ENCODE measurements at regions not wholly inside any gene's neighbourhood (a gene's known extent, or its start where the extent isn't known, plus 50 kb on each side); places are given as distances from the start of the nearest gene placed in this dataset.
"Not testable (repeated sequence)": the region's sequence is repeated elsewhere in the genome, so short reads cannot be mapped to it uniquely, and the experiment has no call there.

DNA sequence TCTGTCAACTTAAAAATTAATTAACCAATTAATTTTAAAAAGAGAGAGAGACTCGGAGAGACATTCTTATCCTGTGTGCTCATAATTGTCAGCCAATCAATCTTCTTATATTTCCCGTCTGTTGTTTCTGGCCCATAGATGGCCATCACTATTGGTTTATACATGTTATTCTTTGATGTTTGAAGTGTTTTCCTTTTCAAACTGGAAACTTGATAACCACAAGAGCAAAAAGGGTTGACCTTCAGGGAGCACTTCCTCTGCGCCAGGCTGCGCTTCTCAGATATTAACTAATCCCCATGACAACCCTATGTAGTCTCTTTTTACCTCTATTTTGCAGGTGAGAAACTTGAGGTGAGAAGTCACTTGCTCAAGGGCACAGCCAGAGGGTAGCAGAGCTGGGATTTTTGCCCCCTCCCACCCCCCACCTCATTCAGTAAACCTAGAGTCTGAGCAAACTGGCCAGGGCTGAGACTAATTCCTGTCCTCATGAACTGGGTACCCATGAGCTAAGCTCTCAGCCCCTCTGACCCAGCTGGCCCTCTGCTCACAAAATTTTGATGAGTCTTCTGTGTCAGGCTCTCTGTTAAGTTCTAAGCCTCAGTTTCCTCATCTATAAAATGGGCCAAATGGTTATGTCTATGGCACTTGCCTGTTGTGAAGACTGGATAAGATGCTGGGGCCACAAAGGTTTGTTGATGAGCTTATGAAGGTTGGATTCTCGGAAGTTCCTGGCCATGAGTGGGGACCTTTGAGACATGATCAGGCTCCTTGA, 86.0 kb upstream of the SH3PXD2B start:
- H3K9me3 ChIP-seq: no peaks in the 10 kb centered on the region
- peaks cover 0 to 29% of the 10 kb centered on the region in 2 experiments for H3K27me3 ChIP-seq (replicated peaks in 1 of 2; ENCODE audit: control insufficient read depth in 2 of 2, extremely low read depth in 1 of 2, insufficient read depth in 2 of 2, low read length in 1 of 2)
- ChIA-PET CTCF (no interaction called here), POLR2A (interaction anchor here in 1 of 2 donors (0.6 kb wide), 1 partner anchor 409 kb away, joined by 4 read pairs; no protein-coding TSS in a partner anchor)
- Mint-ChIP-seq H3K9me3 (no peaks in the 10 kb centered on the region), H3K27me3 (peaks cover 5 to 10% of the 10 kb centered on the region in 2 donors), H3K4me1 (no peaks in the 10 kb centered on the region), H3K36me3 (no peaks in the 10 kb centered on the region), H3K27ac (no peak overlapping the region), H3K4me3 (no peak overlapping the region)
- DNase-seq (no peak), ATAC-seq (replicated peaks in 1 of 4) (no peak)
- no peak overlapping the region for H3K27ac ChIP-seq (ENCODE audit: low read length)
- H3K4me3 ChIP-seq (ENCODE audit: control insufficient read depth in 1 of 2, extremely low read depth in 1 of 2, low read length in 1 of 2): no peak overlapping the region
- no CpG with 5 or more reads among the region's 5 CpGs for WGBS (ENCODE audit: insufficient coverage)
- no peaks in the 10 kb centered on the region for H3K4me1 ChIP-seq (ENCODE audit: control insufficient read depth in 1 of 2, extremely low read depth in 1 of 2, insufficient read depth in 2 of 2, low read length in 2 of 2)
- no peaks in the 10 kb centered on the region for H3K36me3 ChIP-seq (ENCODE audit: control insufficient read depth in 2 of 2, extremely low read depth in 1 of 2, insufficient read depth in 1 of 2, low read length in 1 of 2)

DNA sequence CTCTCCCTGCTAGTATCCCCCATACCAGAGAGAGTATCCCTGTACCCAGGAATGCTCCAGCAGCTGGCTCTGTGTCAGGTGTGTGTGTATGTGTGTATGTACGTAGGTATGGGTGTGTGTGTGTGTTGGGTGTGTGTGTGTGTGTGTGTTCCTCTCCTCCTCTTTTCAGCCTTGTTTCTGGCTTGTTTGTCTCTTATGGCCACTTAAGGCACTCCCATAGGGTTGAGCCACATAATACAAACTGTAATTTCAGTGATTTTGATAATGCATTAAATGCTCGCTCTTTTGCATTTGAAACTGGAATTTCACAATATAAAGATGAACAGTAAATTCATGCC, 80.8 kb upstream of the SH3PXD2B start:
- CTCF ChIA-PET: no interaction called here
- ATAC-seq (replicated peaks in 1 of 4) (no peak), DNase-seq (no peak)
- H3K36me3 ChIP-seq (ENCODE audit: control insufficient read depth in 2 of 2, extremely low read depth in 1 of 2, insufficient read depth in 1 of 2, low read length in 1 of 2): no peaks in the 10 kb centered on the region
- no peak overlapping the region for H3K27ac ChIP-seq (ENCODE audit: low read length)
- Mint-ChIP-seq H3K9me3 (no peaks in the 10 kb centered on the region), H3K27me3 (peaks cover 10 to 16% of the 10 kb centered on the region in 2 donors), H3K4me3 (no peak overlapping the region), H3K36me3 (no peaks in the 10 kb centered on the region), H3K4me1 (peaks cover 0 to 4% (median 4%) of the 10 kb centered on the region in 3 donors), H3K27ac (no peak overlapping the region)
- POLR2A ChIA-PET: no interaction called here
- no peaks in the 10 kb centered on the region for H3K4me1 ChIP-seq (ENCODE audit: control insufficient read depth in 1 of 2, extremely low read depth in 1 of 2, insufficient read depth in 2 of 2, low read length in 2 of 2)
- WGBS (ENCODE audit: insufficient coverage): 80% methylated on average over 1 of the region's 2 CpGs
- no peak overlapping the region for H3K4me3 ChIP-seq (ENCODE audit: control insufficient read depth in 1 of 2, extremely low read depth in 1 of 2, low read length in 1 of 2)
- H3K9me3 ChIP-seq: no peaks in the 10 kb centered on the region
- peaks cover 0 to 13% of the 10 kb centered on the region in 2 experiments for H3K27me3 ChIP-seq (replicated peaks in 1 of 2; ENCODE audit: control insufficient read depth in 2 of 2, extremely low read depth in 1 of 2, insufficient read depth in 2 of 2, low read length in 1 of 2)

DNA sequence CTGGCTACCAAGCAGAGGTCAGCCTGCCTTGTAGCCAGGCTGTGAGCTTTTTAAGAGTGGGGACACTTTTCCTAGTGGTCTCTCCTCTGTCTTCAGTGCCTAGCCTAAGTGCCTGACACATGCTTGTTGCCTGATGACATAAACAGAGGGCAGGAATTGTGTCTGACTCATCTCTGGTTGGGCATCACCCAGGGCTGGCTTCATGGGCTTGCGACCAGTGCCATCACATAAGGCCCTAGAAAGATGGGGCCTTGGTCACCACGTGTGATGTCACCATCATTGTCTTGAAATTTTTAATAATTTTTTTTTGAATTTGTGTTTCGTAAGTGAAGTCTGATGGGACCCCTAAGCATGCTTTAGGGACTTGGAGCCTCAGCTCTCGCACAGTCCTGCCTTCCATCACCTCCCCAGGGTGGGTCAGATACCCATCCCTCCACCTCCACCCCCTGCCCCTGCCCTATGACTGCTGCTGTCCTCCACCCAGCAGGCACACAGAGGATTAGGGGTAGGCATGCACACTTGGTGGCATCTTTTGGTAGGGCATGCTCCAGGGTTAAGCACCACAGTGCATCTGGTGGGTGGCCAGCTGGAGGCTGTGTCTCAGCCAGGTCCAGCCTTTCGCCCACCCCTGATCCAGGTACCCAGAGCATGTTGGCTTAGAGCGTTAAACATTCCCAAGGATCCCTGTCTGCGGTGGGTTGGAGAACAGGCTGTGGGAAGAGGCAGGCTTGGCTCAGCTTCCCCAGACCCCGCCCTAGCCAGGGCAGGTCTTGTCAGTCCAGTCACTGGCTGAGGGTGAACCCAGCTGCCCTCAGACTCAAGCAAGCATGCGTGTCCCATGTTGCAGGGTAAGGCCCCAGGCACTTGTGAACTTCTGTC, 80.1 kb upstream of the SH3PXD2B start:
- Mint-ChIP-seq H3K4me3 (no peak overlapping the region), H3K27ac (no peak overlapping the region), H3K4me1 (peaks cover 0 to 4% (median 4%) of the 10 kb centered on the region in 3 donors), H3K9me3 (peaks cover 0 to under 1% (median 0%) of the 10 kb centered on the region in 3 donors), H3K36me3 (no peaks in the 10 kb centered on the region), H3K27me3 (peaks cover 10 to 18% of the 10 kb centered on the region in 2 donors)
- H3K9me3 ChIP-seq: no peaks in the 10 kb centered on the region
- H3K4me3 ChIP-seq (ENCODE audit: control insufficient read depth in 1 of 2, extremely low read depth in 1 of 2, low read length in 1 of 2): no peak overlapping the region
- ATAC-seq (replicated peaks in 1 of 4): no peak
- CTCF ChIA-PET: no interaction called here
- H3K27ac ChIP-seq (ENCODE audit: low read length): no peak overlapping the region
- POLR2A ChIA-PET: no interaction called here
- H3K36me3 ChIP-seq (ENCODE audit: control insufficient read depth in 2 of 2, extremely low read depth in 1 of 2, insufficient read depth in 1 of 2, low read length in 1 of 2): no peaks in the 10 kb centered on the region
- DNase-seq: peak in 1 of 35 experiments; percentile 11
- 95% methylated on average over 4 of the region's 9 CpGs for WGBS (ENCODE audit: insufficient coverage)
- H3K27me3 ChIP-seq (replicated peaks in 1 of 2; ENCODE audit: control insufficient read depth in 2 of 2, extremely low read depth in 1 of 2, insufficient read depth in 2 of 2, low read length in 1 of 2): peaks cover 0 to 16% of the 10 kb centered on the region in 2 experiments
- H3K4me1 ChIP-seq (ENCODE audit: control insufficient read depth in 1 of 2, extremely low read depth in 1 of 2, insufficient read depth in 2 of 2, low read length in 2 of 2): no peaks in the 10 kb centered on the region

DNA sequence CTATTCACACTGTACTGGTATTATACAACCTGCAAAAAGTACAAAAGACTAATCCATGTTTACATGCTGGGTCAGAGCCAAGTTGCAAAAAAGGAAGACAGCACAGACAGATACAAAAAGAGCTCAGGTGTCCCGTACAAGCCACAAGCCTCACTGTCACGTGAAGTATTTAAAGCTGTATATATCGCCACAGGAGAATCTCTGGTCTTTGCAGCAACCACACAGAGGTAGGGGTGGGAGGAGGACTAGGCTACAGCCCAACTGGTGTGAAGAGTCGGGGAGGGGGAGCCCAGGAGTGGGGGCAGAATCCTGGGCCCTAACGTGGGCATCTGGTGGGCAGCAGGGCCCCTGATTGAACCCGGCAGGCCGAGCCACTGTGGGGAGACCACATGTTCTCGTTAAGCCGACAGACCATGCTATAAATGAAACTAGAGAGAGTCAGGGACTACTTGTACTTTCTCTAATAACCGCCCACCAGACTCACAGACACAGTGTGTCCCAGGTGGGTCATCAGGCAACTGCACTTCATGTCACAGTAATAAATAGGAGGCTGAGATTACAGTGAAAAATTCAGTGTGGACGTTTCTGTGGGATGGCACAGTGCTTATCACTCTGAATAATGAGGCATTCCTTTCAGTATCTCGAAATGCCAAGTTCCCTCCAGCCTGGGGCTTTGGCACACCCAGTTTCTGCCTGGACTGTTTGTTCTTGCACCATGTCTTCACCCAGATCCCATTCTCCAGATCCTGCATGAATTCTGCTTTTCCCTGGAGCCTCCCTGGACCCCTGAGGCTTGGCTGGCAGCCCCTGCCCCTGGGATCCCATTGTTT, 79.3 kb upstream of the SH3PXD2B start:
- Histone ChIP-seq H3K36me3 (ENCODE audit: control insufficient read depth in 2 of 2, extremely low read depth in 1 of 2, insufficient read depth in 1 of 2, low read length in 1 of 2) (no peaks in the 10 kb centered on the region), H3K4me3 (ENCODE audit: control insufficient read depth in 1 of 2, extremely low read depth in 1 of 2, low read length in 1 of 2) (no peak overlapping the region), H3K27ac (ENCODE audit: low read length) (no peak overlapping the region), H3K9me3 (no peaks in the 10 kb centered on the region), H3K27me3 (replicated peaks in 1 of 2; ENCODE audit: control insufficient read depth in 2 of 2, extremely low read depth in 1 of 2, insufficient read depth in 2 of 2, low read length in 1 of 2) (peaks cover 0 to 16% of the 10 kb centered on the region in 2 experiments), H3K4me1 (ENCODE audit: control insufficient read depth in 1 of 2, extremely low read depth in 1 of 2, insufficient read depth in 2 of 2, low read length in 2 of 2) (no peaks in the 10 kb centered on the region)
- peaks cover 11 to 19% of the 10 kb centered on the region in 2 donors for H3K27me3 Mint-ChIP-seq
- H3K9me3 Mint-ChIP-seq: peaks cover 0 to 4% (median 0%) of the 10 kb centered on the region in 3 donors
- H3K4me3 Mint-ChIP-seq: no peak overlapping the region
- H3K4me1 Mint-ChIP-seq: peaks cover 0 to 4% (median 4%) of the 10 kb centered on the region in 3 donors
- ChIA-PET CTCF (interaction anchor here in 1 of 2 donors (0.7 kb wide), 1 partner anchor 1041 kb away, joined by 3 read pairs; no protein-coding TSS in a partner anchor), POLR2A (no interaction called here)
- no peak overlapping the region for H3K27ac Mint-ChIP-seq
- no peaks in the 10 kb centered on the region for H3K36me3 Mint-ChIP-seq
- 17% methylated on average over 7 of the region's 12 CpGs for WGBS (ENCODE audit: insufficient coverage)
- peak in 1 of 35 experiments; percentile 3 for DNase-seq
- ATAC-seq (replicated peaks in 1 of 4): no peak

GRCh38 chr5:172533058-172533398, 78.7 kb upstream of the SH3PXD2B start:
- H3K27me3 ChIP-seq (replicated peaks in 1 of 2; ENCODE audit: control insufficient read depth in 2 of 2, extremely low read depth in 1 of 2, insufficient read depth in 2 of 2, low read length in 1 of 2): peaks cover 0 to 19% of the 10 kb centered on the region in 2 experiments
- peaks cover 17 to 21% of the 10 kb centered on the region in 2 donors for H3K27me3 Mint-ChIP-seq
- H3K36me3 Mint-ChIP-seq: no peaks in the 10 kb centered on the region
- no peaks in the 10 kb centered on the region for H3K9me3 ChIP-seq
- POLR2A ChIA-PET: no interaction called here
- H3K9me3 Mint-ChIP-seq: peaks cover 0 to 4% (median 0%) of the 10 kb centered on the region in 3 donors
- DNase-seq (no peak), ATAC-seq (replicated peaks in 1 of 4) (no peak)
- no peak overlapping the region for H3K27ac Mint-ChIP-seq
- CTCF ChIA-PET: interaction anchor here in 1 of 2 donors (0.7 kb wide), 1 partner anchor 1042 kb away, joined by 3 read pairs; no protein-coding TSS in a partner anchor
- H3K4me3 Mint-ChIP-seq: no peak overlapping the region
- peaks cover 0 to 4% (median 4%) of the 10 kb centered on the region in 3 donors for H3K4me1 Mint-ChIP-seq
- H3K4me3 ChIP-seq (ENCODE audit: control insufficient read depth in 1 of 2, extremely low read depth in 1 of 2, low read length in 1 of 2): no peak overlapping the region
- H3K4me1 ChIP-seq (ENCODE audit: control insufficient read depth in 1 of 2, extremely low read depth in 1 of 2, insufficient read depth in 2 of 2, low read length in 2 of 2): no peaks in the 10 kb centered on the region
- WGBS (ENCODE audit: insufficient coverage): 80% methylated on average over 2 of the region's 10 CpGs
- no peak overlapping the region for H3K27ac ChIP-seq (ENCODE audit: low read length)
- no peaks in the 10 kb centered on the region for H3K36me3 ChIP-seq (ENCODE audit: control insufficient read depth in 2 of 2, extremely low read depth in 1 of 2, insufficient read depth in 1 of 2, low read length in 1 of 2)

DNA sequence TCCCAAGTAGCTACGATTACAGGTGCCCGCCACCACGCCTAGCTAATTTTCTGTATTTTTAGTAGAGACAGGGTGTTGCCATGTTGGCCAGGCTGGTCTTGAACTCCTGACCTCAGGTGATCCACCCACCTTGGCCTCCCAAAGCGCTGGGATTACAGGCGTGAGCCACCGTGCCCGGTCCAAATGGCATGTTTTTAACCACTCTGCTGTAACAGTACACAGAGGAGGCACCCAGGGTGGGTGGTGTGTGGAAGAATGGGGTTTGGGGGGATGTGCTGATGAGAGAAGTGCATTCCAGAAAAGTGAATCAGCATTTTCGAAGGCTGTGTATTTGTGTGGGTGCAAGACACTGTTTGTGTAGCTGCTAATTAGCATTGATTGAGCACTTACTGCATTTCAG, 78.1 kb upstream of the SH3PXD2B start:
- H3K27me3 Mint-ChIP-seq: peaks cover 19 to 25% of the 10 kb centered on the region in 2 donors
- H3K27ac Mint-ChIP-seq; H3K27ac ChIP-seq (ENCODE audit: low read length); H3K4me3 Mint-ChIP-seq; ATAC-seq (replicated peaks in 1 of 4); H3K4me1 ChIP-seq (ENCODE audit: control insufficient read depth in 1 of 2, extremely low read depth in 1 of 2, insufficient read depth in 2 of 2, low read length in 2 of 2); H3K4me3 ChIP-seq (ENCODE audit: control insufficient read depth in 1 of 2, extremely low read depth in 1 of 2, low read length in 1 of 2); H3K4me1 Mint-ChIP-seq; POLR2A ChIA-PET; H3K9me3 Mint-ChIP-seq; H3K9me3 ChIP-seq; CTCF ChIA-PET; H3K36me3 Mint-ChIP-seq; H3K36me3 ChIP-seq (ENCODE audit: control insufficient read depth in 2 of 2, extremely low read depth in 1 of 2, insufficient read depth in 1 of 2, low read length in 1 of 2): not testable (repeated sequence)
- DNase-seq: peak in 1 of 35 experiments; percentile 5
- peaks cover 0 to 22% of the 10 kb centered on the region in 2 experiments for H3K27me3 ChIP-seq (replicated peaks in 1 of 2; ENCODE audit: control insufficient read depth in 2 of 2, extremely low read depth in 1 of 2, insufficient read depth in 2 of 2, low read length in 1 of 2)
- WGBS (ENCODE audit: insufficient coverage): no CpG with 5 or more reads among the region's 8 CpGs

Measured in T-cell (primary cell).